GM19452 (cell line): ENCODE measurements at regions not wholly inside any gene's neighbourhood (a gene's known extent, or its start where the extent isn't known, plus 50 kb on each side); places are given as distances from the start of the nearest gene placed in this dataset.
"Not testable (repeated sequence)": the region's sequence is repeated elsewhere in the genome, so short reads cannot be mapped to it uniquely, and the experiment has no call there.

ENCODE experiments used
- ATAC-seq: cut with Tn5 transposase; IDR thresholded peaks from one replicate; pipeline ENCODE4 v1.9.1; 2021; ENCODE audit not compliant: unreplicated experiment

GRCh38 chr14:82029038-82029437, 495.4 kb upstream of the SEL1L start:
- ATAC-seq, result no peak

GRCh38 chr14:82035397-82035796, 501.7 kb upstream of the SEL1L start:
- ATAC-seq, result no peak

GRCh38 chr14:82038066-82038465, 504.4 kb upstream of the SEL1L start:
- not testable (repeated sequence) for ATAC-seq

GRCh38 chr14:82045339-82045738, 511.7 kb upstream of the SEL1L start:
- no peak for ATAC-seq

- no peak for ATAC-seq
Observed at GRCh38 chr14:82046512-82047226, 513.0 kb upstream of the SEL1L start.

GRCh38 chr14:82047777-82048470, 514.3 kb upstream of the SEL1L start:
- ATAC-seq, result no peak

- ATAC-seq, result no peak
Observed at GRCh38 chr14:82052778-82053177, 519.1 kb upstream of the SEL1L start.

GRCh38 chr14:82055515-82056115, 522.0 kb upstream of the SEL1L start:
- no peak for ATAC-seq

- ATAC-seq, result no peak
Observed at GRCh38 chr14:82060219-82060618, 526.6 kb upstream of the SEL1L start.

GRCh38 chr14:82067221-82067875, 533.7 kb upstream of the SEL1L start:
- ATAC-seq, result no peak

- ATAC-seq, result no peak
Observed at GRCh38 chr14:82070040-82070439, 536.4 kb upstream of the SEL1L start.

- no peak for ATAC-seq
Observed at GRCh38 chr14:82070753-82071152, 537.1 kb upstream of the SEL1L start.

- ATAC-seq, result no peak
Observed at GRCh38 chr14:82073547-82073946, 539.9 kb upstream of the SEL1L start.

- no peak for ATAC-seq
Observed at GRCh38 chr14:82075566-82075965, 541.9 kb upstream of the SEL1L start.

GRCh38 chr14:82079553-82079952, 545.9 kb upstream of the SEL1L start:
- ATAC-seq, result no peak

GRCh38 chr14:82080370-82080769, 546.7 kb upstream of the SEL1L start:
- ATAC-seq, result no peak

GRCh38 chr14:82084813-82085212, 551.2 kb upstream of the SEL1L start:
- ATAC-seq, result no peak

- ATAC-seq, result no peak
Observed at GRCh38 chr14:82091097-82091496, 557.4 kb upstream of the SEL1L start.

- no peak for ATAC-seq
Observed at GRCh38 chr14:82094829-82095345, 561.2 kb upstream of the SEL1L start.

GRCh38 chr14:82104013-82104412, 570.4 kb upstream of the SEL1L start:
- no peak for ATAC-seq

- ATAC-seq, result no peak
Observed at GRCh38 chr14:82112210-82112839, 578.7 kb upstream of the SEL1L start.
